ENCODE measurements at regions not wholly inside any gene's neighbourhood (a gene's known extent, or its start where the extent isn't known, plus 50 kb on each side); places are given as distances from the start of the nearest gene placed in this dataset.

DNA sequence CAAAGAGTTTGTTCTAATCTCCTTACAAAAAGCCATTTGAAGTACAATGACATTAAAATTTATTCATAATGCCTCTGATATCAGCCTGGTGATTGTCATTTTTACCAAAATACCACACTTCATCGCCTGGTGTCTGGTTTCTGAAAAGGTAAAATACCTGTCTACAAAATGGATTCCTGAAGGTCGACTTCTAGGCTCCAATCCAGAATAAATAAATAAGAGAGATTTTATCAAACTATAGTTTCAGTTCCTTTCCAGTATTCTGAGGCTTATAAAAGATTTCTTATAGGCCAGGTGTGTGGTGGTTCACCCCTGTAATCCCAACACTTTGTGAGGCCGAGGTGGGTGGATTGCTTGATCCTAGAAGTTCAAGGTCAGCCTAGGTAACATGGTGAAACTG lies 340.7 kb downstream of the SLC16A7 start:
- TF ChIP-seq NFYB (CRISPR knock-in tag; conservative IDR thresholded peaks at IDR 0.05; ENCODE audit: low read depth), result no peak
- TF ChIP-seq, protein P1, sequence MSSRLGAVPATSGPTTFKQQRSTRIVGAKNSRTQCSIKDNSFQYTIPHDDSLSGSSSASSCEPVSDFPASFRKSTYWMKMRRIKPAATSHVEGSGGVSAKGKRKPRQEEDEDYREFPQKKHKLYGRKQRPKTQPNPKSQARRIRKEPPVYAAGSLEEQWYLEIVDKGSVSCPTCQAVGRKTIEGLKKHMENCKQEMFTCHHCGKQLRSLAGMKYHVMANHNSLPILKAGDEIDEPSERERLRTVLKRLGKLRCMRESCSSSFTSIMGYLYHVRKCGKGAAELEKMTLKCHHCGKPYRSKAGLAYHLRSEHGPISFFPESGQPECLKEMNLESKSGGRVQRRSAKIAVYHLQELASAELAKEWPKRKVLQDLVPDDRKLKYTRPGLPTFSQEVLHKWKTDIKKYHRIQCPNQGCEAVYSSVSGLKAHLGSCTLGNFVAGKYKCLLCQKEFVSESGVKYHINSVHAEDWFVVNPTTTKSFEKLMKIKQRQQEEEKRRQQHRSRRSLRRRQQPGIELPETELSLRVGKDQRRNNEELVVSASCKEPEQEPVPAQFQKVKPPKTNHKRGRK (CRISPR knock-in tag; IDR thresholded peaks at IDR 0.05; ENCODE audit: borderline replicate concordance), result no peak
- no peak for TF ChIP-seq ZNF232 (CRISPR knock-in tag; IDR thresholded peaks at IDR 0.05)
- TF ChIP-seq, protein P2, sequence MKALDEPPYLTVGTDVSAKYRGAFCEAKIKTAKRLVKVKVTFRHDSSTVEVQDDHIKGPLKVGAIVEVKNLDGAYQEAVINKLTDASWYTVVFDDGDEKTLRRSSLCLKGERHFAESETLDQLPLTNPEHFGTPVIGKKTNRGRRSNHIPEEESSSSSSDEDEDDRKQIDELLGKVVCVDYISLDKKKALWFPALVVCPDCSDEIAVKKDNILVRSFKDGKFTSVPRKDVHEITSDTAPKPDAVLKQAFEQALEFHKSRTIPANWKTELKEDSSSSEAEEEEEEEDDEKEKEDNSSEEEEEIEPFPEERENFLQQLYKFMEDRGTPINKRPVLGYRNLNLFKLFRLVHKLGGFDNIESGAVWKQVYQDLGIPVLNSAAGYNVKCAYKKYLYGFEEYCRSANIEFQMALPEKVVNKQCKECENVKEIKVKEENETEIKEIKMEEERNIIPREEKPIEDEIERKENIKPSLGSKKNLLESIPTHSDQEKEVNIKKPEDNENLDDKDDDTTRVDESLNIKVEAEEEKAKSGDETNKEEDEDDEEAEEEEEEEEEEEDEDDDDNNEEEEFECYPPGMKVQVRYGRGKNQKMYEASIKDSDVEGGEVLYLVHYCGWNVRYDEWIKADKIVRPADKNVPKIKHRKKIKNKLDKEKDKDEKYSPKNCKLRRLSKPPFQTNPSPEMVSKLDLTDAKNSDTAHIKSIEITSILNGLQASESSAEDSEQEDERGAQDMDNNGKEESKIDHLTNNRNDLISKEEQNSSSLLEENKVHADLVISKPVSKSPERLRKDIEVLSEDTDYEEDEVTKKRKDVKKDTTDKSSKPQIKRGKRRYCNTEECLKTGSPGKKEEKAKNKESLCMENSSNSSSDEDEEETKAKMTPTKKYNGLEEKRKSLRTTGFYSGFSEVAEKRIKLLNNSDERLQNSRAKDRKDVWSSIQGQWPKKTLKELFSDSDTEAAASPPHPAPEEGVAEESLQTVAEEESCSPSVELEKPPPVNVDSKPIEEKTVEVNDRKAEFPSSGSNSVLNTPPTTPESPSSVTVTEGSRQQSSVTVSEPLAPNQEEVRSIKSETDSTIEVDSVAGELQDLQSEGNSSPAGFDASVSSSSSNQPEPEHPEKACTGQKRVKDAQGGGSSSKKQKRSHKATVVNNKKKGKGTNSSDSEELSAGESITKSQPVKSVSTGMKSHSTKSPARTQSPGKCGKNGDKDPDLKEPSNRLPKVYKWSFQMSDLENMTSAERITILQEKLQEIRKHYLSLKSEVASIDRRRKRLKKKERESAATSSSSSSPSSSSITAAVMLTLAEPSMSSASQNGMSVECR (CRISPR knock-in tag; IDR thresholded peaks at IDR 0.05; ENCODE audit: borderline replicate concordance), result no peak
- TF ChIP-seq, protein P3, sequence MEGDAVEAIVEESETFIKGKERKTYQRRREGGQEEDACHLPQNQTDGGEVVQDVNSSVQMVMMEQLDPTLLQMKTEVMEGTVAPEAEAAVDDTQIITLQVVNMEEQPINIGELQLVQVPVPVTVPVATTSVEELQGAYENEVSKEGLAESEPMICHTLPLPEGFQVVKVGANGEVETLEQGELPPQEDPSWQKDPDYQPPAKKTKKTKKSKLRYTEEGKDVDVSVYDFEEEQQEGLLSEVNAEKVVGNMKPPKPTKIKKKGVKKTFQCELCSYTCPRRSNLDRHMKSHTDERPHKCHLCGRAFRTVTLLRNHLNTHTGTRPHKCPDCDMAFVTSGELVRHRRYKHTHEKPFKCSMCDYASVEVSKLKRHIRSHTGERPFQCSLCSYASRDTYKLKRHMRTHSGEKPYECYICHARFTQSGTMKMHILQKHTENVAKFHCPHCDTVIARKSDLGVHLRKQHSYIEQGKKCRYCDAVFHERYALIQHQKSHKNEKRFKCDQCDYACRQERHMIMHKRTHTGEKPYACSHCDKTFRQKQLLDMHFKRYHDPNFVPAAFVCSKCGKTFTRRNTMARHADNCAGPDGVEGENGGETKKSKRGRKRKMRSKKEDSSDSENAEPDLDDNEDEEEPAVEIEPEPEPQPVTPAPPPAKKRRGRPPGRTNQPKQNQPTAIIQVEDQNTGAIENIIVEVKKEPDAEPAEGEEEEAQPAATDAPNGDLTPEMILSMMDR (IDR thresholded peaks at IDR 0.05), result no peak
- no peak for TF ChIP-seq ZNF263 (CRISPR knock-in tag; IDR thresholded peaks at IDR 0.05; ENCODE audit: low read depth)
- no peak for TF ChIP-seq FOXK1 (CRISPR knock-in tag; IDR thresholded peaks at IDR 0.05)
- TF ChIP-seq NR3C1 (CRISPR knock-in tag; conservative IDR thresholded peaks at IDR 0.05; ENCODE audit: low read depth), result no peak
- no peak for TF ChIP-seq MAX (CRISPR knock-in tag; IDR thresholded peaks at IDR 0.05)
- no peak for TF ChIP-seq NFE2L1 (CRISPR knock-in tag; IDR thresholded peaks at IDR 0.05)
- TF ChIP-seq ESRRA (CRISPR knock-in tag; IDR thresholded peaks at IDR 0.05; ENCODE audit: borderline replicate concordance), result no peak
- TF ChIP-seq ZNF532 (CRISPR knock-in tag; IDR thresholded peaks at IDR 0.05; ENCODE audit: borderline replicate concordance), result no peak
- TF ChIP-seq ZNF121 (CRISPR knock-in tag; IDR thresholded peaks at IDR 0.05), result no peak
- no peak for TF ChIP-seq USF1 (CRISPR knock-in tag; IDR thresholded peaks at IDR 0.05)
